Activated CD4-positive, alpha-beta T cell treated with anti-CD3 and anti-CD28 coated beads, Interleukin-2, amount 50 U/mL, for 24 hours (primary cell): ENCODE measurements at regions not wholly inside any gene's neighbourhood (a gene's known extent, or its start where the extent isn't known, plus 50 kb on each side); places are given as distances from the start of the nearest gene placed in this dataset.

Experiments
- DNase-seq, 2 donors: peaks; one replicate each; pipeline ENCODE4 v3.0.0-alpha.2; 2020; ENCODE audit warnings: low read depth in 1 of 2, low spot score in 1 of 2

- DNase-seq = no peak
These were observed 98.6 kb downstream of the FHDC1 start for GRCh38 chr4:153034681-153035080.

GRCh38 chr4:153036931-153037482 is 100.9 kb downstream of the FHDC1 start:
- no peak for DNase-seq

GRCh38 chr4:153038623-153039311 is 102.6 kb downstream of the FHDC1 start:
- no peak for DNase-seq

- no peak for DNase-seq
These were observed 103.5 kb downstream of the FHDC1 start for GRCh38 chr4:153039542-153040185.

- DNase-seq = no peak
These were observed 104.6 kb downstream of the FHDC1 start for GRCh38 chr4:153040677-153041076.

GRCh38 chr4:153044036-153044435 is 107.9 kb downstream of the FHDC1 start:
- DNase-seq = no peak

- DNase-seq = no peak
These were observed 109.2 kb downstream of the FHDC1 start for GRCh38 chr4:153045111-153045982.

GRCh38 chr4:153058671-153059060 is 122.5 kb downstream of the FHDC1 start:
- no peak for DNase-seq

- DNase-seq = no peak
These were observed 124.1 kb downstream of the FHDC1 start for GRCh38 chr4:153060196-153060595.

- no peak for DNase-seq
These were observed 125.8 kb downstream of the FHDC1 start for GRCh38 chr4:153061971-153062370.

- no peak for DNase-seq
These were observed 126.6 kb downstream of the FHDC1 start for GRCh38 chr4:153062652-153063168.

GRCh38 chr4:153063490-153063889 is 127.4 kb downstream of the FHDC1 start:
- no peak for DNase-seq

- no peak for DNase-seq
These were observed 128.4 kb downstream of the FHDC1 start for GRCh38 chr4:153064571-153064970.

- DNase-seq = no peak
These were observed 129.2 kb downstream of the FHDC1 start for GRCh38 chr4:153065276-153065675.

- DNase-seq = no peak
These were observed 131.3 kb downstream of the FHDC1 start for GRCh38 chr4:153067376-153067775.

GRCh38 chr4:153068751-153069150 is 132.6 kb downstream of the FHDC1 start:
- DNase-seq = no peak

GRCh38 chr4:153071958-153072598 is 132.2 kb upstream of the TRIM2 start:
- DNase-seq = no peak

- no peak for DNase-seq
These were observed 131.6 kb upstream of the TRIM2 start for GRCh38 chr4:153072661-153073060.

GRCh38 chr4:153074486-153074885 is 129.8 kb upstream of the TRIM2 start:
- DNase-seq = no peak

GRCh38 chr4:153074936-153075630 is 129.2 kb upstream of the TRIM2 start:
- DNase-seq = no peak
